ENCODE measurements at regions not wholly inside any gene's neighbourhood (a gene's known extent, or its start where the extent isn't known, plus 50 kb on each side); places are given as distances from the start of the nearest gene placed in this dataset.

GRCh38 chrX:69361311-69361845 lies 142.7 kb upstream of the NALF2 start:
- Mint-ChIP-seq H3K4me1 (ENCODE audit: low read depth, unreplicated experiment) (peaks cover 5% of the 10 kb centered on the region), H3K27me3 (ENCODE audit: unreplicated experiment) (no peaks in the 10 kb centered on the region), H3K9me3 (ENCODE audit: unreplicated experiment) (no peaks in the 10 kb centered on the region), H3K27ac (ENCODE audit: unreplicated experiment) (no peak overlapping the region), H3K4me3 (ENCODE audit: unreplicated experiment) (no peak overlapping the region), H3K36me3 (ENCODE audit: unreplicated experiment) (no peaks in the 10 kb centered on the region)
- TF ChIP-seq CTCF (IDR thresholded peaks at IDR 0.05; ENCODE audit: partially characterized antibody, unreplicated experiment) = no peak
- no peak for DNase-seq

- Mint-ChIP-seq H3K27me3 (ENCODE audit: unreplicated experiment) (no peaks in the 10 kb centered on the region), H3K4me1 (ENCODE audit: low read depth, unreplicated experiment) (no peaks in the 10 kb centered on the region), H3K9me3 (ENCODE audit: unreplicated experiment) (no peaks in the 10 kb centered on the region), H3K36me3 (ENCODE audit: unreplicated experiment) (peaks cover 6% of the 10 kb centered on the region), H3K4me3 (ENCODE audit: unreplicated experiment) (no peak overlapping the region), H3K27ac (ENCODE audit: unreplicated experiment) (no peak overlapping the region)
- no peak for DNase-seq
- TF ChIP-seq CTCF (IDR thresholded peaks at IDR 0.05; ENCODE audit: partially characterized antibody, unreplicated experiment) = no peak
Measured at GRCh38 chrX:69357317-69357716, 146.8 kb upstream of the NALF2 start.

- Mint-ChIP-seq H3K4me3 (ENCODE audit: unreplicated experiment) (no peak overlapping the region), H3K27ac (ENCODE audit: unreplicated experiment) (no peak overlapping the region), H3K9me3 (ENCODE audit: unreplicated experiment) (peaks cover 3% of the 10 kb centered on the region), H3K36me3 (ENCODE audit: unreplicated experiment) (no peaks in the 10 kb centered on the region), H3K4me1 (ENCODE audit: low read depth, unreplicated experiment) (peaks cover 6% of the 10 kb centered on the region), H3K27me3 (ENCODE audit: unreplicated experiment) (peaks cover 2% of the 10 kb centered on the region)
- DNase-seq = no peak
- no peak for TF ChIP-seq CTCF (IDR thresholded peaks at IDR 0.05; ENCODE audit: partially characterized antibody, unreplicated experiment)
Measured at GRCh38 chrX:69324851-69325250, 159.6 kb upstream of the PJA1 start.

- Mint-ChIP-seq H3K9me3 (ENCODE audit: unreplicated experiment) (peaks cover 2% of the 10 kb centered on the region), H3K27me3 (ENCODE audit: unreplicated experiment) (peaks cover 2% of the 10 kb centered on the region), H3K36me3 (ENCODE audit: unreplicated experiment) (no peaks in the 10 kb centered on the region), H3K4me1 (ENCODE audit: low read depth, unreplicated experiment) (peaks cover 7% of the 10 kb centered on the region), H3K4me3 (ENCODE audit: unreplicated experiment) (no peak overlapping the region), H3K27ac (ENCODE audit: unreplicated experiment) (peak overlapping the region; percentile 68)
- DNase-seq = peak; percentile 74
- no peak for TF ChIP-seq CTCF (IDR thresholded peaks at IDR 0.05; ENCODE audit: partially characterized antibody, unreplicated experiment)
Measured at GRCh38 chrX:69323786-69324720, 158.8 kb upstream of the PJA1 start.

GRCh38 chrX:69321789-69322188 lies 156.5 kb upstream of the PJA1 start:
- no peak for TF ChIP-seq CTCF (IDR thresholded peaks at IDR 0.05; ENCODE audit: partially characterized antibody, unreplicated experiment)
- DNase-seq = no peak
- Mint-ChIP-seq H3K27me3 (ENCODE audit: unreplicated experiment) (peaks cover 3% of the 10 kb centered on the region), H3K4me3 (ENCODE audit: unreplicated experiment) (no peak overlapping the region), H3K4me1 (ENCODE audit: low read depth, unreplicated experiment) (peaks cover 21% of the 10 kb centered on the region), H3K36me3 (ENCODE audit: unreplicated experiment) (no peaks in the 10 kb centered on the region), H3K9me3 (ENCODE audit: unreplicated experiment) (peaks cover 2% of the 10 kb centered on the region), H3K27ac (ENCODE audit: unreplicated experiment) (no peak overlapping the region)
